OCI-LY1 (cell line): ENCODE measurements at regions not wholly inside any gene's neighbourhood (a gene's known extent, or its start where the extent isn't known, plus 50 kb on each side); places are given as distances from the start of the nearest gene placed in this dataset.

ENCODE experiments used
- CTCF ChIP-seq: fragments of 200-600 bp; sonication (generic), shearing (Covaris generic); IDR thresholded peaks from 2 replicates; pipeline ENCODE4 v1.5.1; 2017; ENCODE audit warnings: mild to moderate bottlenecking, antibody characterized with exemption, low read length, moderate library complexity, mixed read lengths
- EZH2 ChIP-seq: fragments of 200-600 bp; sonication (generic), shearing (Covaris generic); IDR thresholded peaks from 2 replicates; pipeline ENCODE4 v1.8.0; 2017; ENCODE audit warnings: borderline replicate concordance, mixed run types, mild to moderate bottlenecking, antibody characterized with exemption, low read length, moderate library complexity, mixed read lengths

GRCh38 chr4:15253349-15253748, 174.5 kb upstream of the C1QTNF7 start:
- TF ChIP-seq CTCF (no peak), EZH2 (no peak)
